Kasumi-1 (cell line): ENCODE measurements at regions not wholly inside any gene's neighbourhood (a gene's known extent, or its start where the extent isn't known, plus 50 kb on each side); places are given as distances from the start of the nearest gene placed in this dataset.
"Not testable (repeated sequence)": the region's sequence is repeated elsewhere in the genome, so short reads cannot be mapped to it uniquely, and the experiment has no call there.

ENCODE experiments used
- DNase-seq, 2 experiments: peaks; one replicate each; lab custom pipeline; 2025; lab: John Stamatoyannopoulos, UW

DNA sequence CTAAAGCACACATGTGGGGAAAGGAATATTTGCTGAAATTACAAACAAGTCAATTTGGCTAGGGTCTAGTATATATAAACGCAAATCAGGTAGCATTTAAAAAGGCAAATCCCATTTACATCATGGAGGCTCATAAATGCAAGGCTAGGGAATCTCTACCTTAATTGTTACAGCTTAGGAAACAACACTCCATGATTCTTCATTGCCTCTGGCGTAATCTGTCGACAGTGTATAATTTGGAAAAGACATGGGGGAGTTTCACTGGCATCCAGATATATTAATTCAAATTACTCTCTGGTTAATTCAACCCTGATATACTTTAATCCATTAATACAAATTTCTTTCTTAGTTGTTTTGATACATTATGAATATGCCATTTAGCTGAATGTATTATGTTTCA lies 1630.2 kb upstream of the FLRT2 start:
- DNase-seq = no peak

DNA sequence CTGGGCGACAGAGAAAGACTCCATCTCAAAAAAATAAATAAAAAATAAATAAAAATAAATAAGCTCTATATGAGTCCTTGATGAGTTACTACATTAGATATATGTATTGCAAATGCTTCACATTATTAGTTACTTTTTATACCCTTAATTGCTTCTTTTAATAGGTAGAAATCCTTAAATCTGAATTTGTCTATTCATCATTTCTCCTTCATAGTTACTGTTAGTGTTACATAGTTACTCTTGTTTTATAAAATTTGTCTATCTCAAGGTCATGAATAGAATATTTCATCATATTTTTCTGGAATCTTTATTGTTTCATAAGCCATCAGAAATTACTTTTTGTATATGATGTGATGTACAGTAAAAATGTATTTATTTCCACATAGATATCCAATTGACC lies 1624.8 kb upstream of the FLRT2 start:
- no peak for DNase-seq

DNA sequence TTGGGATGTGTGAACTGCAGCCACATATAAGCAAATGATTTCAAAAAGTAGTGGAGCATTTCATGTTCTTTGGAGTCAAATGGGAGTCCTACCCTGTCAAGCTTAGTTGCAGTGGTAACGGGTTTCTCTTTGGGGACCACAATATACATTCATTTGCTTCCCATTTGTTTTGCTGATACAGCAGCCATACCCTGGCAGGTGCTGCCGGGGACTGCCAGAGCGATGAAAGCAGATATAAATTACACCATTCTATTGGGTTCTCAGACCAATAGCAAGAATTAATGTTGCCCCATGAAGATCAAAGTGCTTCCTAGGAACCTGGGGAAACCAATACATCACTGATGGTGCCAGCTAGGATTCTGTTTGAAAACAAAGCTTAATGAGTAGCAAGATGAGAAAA lies 1621.5 kb upstream of the FLRT2 start:
- no peak for DNase-seq

DNA sequence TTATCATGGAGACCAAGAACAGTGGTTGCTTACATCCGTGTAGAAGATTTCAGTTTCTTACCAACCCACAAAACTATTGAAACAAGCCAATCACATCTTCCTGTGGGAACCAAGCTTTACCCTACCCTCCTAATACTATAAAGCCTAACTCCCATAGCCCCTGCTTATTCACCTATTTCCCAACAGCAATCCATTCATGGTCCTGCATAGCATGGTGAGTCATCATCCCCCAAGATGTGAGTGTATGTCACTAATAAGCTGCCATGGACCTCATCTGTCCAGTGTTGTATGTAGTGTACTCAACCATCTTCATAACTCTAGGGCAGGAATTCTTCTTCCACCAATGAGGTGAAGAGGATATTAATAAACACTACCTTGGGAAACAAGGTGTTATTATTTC lies 1620.4 kb upstream of the FLRT2 start:
- no peak for DNase-seq

DNA sequence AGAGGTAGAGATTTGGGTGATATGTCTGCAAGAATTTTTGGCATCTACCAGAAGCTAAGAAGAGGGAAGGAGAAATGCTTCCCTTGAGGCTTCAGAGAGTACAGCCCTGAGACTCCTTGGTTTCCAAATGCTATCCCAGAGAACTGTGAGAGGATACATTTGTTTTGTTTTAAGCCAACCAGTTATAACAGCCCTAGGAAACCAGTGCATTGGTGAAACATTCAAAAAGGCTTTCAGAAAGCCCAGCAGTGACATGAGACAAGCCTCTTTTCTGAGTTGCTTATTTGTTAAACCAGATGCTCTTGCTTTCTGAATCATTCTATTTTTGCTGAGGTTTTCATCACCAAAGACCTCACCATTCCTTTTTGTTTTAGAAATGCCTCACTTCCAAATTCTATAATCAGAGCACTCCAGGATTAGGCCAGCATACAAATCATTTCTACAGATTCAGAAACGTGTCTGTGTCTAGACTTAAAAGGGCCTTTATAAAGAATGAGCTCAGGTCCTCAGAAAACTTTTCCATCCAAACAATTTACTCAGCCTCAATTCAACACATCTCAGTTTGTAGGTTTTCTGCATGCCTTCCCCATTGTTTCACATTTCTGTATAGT lies 1617.8 kb upstream of the FLRT2 start:
- DNase-seq = no peak

DNA sequence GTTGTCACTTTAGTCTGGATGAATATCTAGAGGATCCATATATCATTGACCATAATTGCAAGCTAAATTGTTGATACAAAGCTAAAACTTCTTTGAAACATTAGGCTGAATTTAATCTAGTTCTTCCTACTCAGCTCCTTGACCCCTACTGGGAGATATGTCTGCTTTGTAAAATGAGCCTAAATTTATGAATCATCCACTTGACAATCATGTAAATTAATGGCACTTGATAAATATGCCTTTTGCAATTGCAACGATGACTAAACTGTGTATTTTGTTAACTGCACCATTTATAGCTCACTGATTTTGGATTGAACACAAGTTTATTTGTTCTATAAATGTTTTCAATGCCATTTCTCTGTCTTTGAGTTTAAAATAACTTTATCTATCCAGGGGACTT lies 1616.5 kb upstream of the FLRT2 start:
- DNase-seq = no peak

DNA sequence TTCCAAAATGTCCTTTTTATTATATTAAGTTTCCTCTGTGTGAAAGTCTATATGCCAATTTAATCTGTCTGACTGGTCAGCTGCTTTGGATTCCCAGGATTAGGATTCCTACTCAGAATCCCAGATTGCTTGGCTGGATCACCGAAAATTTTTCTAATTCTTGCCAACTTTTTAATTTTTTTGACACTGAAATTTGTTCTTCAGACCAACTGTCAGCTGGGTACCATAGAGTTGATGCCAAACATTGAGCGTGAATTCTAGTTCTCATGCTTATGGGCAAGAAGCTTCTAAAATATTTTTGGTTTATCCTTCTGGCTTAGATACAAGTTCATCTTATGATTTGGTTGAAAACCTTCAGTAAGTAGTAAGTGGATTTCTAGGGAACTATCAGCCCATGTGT lies 1611.4 kb upstream of the FLRT2 start:
- DNase-seq = no peak

DNA sequence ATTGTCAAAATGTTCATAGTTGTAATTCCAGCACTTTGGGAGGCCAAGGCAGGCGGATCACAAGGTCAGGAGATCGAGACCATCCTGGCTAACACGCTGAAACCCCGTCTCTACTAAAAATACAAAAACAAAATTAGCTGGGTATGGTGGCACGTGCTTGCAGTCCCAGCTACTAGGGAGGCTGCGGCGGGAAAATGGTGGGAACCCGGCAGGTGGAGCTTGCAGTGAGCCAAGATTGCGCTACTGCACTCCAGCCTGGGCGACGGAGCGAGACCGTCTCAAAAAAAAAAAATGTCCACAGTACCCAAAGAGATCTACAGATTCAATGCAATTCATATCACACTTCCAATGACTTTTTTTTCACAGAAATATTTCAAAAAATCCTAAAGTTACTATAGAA lies 1610.3 kb upstream of the FLRT2 start:
- DNase-seq = not testable (repeated sequence)

DNA sequence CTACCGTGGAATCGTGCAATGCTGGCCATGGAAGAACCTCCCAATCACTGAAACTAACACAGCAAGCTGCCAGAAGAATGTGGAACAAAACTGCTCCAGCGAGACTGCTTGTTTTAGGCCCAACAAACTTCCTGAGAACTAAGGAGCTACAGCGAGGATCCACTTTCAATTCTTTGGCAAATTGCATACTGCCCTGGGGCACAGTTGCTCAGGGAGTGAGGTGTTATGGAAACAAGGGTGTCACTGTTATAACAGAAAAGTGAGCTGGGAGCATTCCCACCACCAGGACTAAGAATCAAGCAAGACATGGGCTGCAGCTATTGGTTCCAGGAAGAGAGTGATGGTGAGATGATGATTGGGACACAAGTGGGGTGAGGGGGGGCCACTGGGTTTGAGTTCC lies 1606.1 kb upstream of the FLRT2 start:
- no peak for DNase-seq

DNA sequence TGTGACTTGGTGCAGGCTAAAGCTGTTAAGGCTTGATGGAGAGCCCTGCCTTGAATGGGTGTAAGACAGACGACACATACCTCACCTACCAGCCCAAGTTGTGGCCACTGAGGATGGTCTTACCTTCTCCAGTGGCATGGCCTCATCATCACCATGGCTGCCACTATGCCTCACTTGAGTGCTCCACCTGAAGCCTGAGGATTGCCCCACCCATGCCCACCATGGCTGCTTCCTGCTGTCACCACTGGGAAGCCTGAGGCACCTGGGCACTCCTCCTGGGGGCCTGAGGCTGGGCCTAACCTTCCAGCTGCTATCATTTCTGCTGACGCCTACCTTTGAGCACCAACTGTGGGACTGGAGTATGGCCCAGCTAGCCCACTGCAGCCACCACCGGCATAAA lies 1605.7 kb upstream of the FLRT2 start:
- DNase-seq = no peak

DNA sequence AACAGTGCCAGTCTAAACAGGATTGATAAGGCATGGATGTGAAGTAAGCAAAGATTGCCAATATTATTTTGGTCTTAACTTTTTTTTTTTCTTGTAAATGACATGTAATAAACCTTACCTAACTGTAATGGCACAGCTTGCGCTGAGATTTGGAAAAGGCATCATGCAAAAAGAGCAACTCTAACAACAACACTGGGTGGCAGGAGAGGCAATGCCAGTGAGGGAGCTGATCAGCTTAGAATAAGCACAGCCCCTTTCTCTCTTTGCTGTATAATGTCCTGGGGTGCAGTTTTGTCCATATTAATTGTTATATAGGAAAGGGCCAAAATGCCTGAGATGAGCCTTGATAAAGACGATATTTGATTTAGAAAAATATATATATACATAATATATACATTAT lies 1589.7 kb upstream of the FLRT2 start:
- no peak for DNase-seq

DNA sequence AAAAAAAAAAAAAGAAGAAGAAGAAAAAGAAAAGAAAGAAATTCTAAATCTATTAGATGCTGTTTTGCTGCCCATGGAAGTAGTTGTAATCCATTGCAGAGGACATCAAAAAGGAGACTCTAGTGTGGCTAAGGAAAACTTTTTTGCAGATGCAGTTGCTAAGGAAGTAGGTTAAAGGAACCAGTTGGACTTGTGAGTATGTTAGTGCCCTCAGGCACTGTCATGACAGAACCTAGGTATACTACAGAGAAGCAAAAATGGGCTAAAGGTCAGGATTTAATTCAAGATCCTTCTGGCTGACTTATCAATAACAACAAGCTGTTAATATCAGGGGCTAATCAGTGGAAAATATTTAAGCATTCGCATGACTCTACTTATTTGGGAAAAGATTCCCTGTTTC lies 1571.6 kb upstream of the FLRT2 start:
- no peak for DNase-seq

DNA sequence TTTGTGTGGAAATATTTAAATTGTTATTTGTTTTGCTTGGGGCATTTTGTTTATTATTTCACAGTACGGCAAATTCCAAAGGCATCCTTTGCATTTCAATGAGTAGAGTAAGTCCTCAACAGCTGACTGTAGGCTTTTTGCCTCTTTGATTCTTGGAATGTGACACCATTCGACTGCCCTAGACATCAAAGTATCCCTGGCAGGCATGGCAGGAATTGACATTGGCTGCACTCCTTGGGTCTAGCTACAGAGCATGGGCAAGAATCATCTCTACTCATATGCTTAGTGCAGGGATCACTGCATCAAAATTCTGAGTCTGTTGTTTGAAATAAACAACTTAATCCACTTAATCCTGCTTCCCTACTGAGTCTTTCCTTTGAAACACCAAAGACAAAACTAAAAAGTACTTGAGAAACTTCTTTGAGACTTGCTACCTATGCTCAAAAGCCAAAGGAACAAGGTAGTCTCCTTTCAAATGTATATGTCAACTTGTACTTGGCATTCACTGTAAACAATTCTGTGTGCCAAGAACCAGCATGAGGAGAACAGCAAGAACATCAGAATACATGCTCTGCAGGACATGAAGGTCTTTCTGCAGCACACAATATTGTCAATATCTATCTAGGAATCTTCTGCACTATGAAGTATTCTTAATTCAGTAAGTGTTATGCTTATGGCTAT lies 1569.0 kb upstream of the FLRT2 start:
- DNase-seq = no peak

DNA sequence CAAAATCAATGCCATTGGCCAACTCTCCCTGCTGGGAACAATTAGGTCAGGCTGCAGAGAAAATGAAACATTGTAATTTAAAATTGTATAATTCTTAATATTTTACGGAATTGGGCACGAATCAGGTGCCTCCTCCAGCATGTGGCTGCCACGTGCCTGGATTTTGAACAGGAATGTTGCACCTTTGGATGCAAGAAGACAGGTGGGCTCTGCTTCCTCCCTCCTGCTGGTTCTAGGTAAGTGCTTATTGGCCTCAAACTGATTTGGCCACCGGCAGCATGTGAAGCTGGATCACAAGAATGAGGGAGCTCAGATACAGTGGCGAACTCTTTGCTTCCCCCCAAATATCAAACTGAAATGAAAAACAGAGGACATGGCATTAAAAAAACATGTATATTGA lies 1559.9 kb upstream of the FLRT2 start:
- no peak for DNase-seq

DNA sequence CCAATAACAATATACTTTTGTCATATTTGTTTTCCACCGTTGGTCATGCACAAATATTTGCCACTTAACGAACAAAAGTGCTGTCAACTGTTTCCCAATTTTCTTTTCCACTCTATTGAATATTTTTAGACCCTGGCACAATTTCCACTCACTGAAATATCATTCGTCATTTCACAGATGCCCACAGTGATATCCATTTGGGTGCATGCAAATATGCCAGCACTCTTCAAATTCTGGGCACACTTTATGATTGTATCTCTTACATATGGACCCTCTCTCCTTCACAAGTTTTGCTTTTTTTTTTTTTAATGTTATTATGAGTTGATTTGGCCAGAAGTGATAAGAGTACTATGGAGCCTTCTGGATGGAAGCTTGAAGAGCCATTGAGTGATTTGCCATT lies 1557.3 kb upstream of the FLRT2 start:
- no peak for DNase-seq

DNA sequence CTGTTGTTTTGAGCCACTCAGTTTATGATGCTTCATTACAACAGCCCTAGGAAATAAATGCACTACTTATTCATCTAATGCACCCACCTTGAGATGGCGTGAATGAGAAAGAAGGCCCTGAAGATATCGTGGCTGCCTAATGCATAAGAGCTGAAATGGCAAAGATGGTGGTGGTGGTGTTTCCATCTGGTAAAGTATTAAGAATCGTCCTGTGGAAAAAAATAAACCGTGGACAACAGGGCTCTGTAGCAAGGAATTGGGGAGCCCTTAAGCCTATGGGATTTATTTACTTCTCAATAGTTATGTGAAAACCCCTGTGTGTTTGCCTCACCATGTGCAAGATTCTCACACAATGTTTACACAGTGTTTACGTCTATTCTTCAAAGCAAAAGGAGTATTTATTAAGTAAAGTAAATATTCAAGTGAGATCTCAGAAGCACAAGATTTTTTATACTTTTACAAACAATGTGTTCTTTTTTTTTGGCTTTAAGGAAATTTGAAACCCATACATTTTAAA lies 1555.2 kb upstream of the FLRT2 start:
- DNase-seq = no peak

DNA sequence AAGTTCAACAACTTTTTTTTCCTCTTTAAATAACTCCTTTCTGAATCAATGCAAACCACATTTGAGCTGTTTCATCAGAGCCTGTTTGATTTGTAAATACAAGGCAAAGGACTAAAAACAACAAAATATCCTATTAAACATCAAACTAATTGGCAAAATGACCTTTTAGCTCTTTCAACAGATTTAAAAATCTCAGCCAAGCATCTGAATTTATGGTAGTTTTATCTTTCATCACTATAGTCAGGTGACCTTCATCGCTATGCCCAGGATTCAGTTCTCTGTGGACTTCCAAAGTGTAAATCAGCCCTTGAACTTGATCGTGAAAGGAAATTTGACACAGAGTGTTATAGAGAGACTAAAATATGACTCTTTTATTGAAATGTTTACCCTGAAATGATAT lies 1554.5 kb upstream of the FLRT2 start:
- no peak for DNase-seq

DNA sequence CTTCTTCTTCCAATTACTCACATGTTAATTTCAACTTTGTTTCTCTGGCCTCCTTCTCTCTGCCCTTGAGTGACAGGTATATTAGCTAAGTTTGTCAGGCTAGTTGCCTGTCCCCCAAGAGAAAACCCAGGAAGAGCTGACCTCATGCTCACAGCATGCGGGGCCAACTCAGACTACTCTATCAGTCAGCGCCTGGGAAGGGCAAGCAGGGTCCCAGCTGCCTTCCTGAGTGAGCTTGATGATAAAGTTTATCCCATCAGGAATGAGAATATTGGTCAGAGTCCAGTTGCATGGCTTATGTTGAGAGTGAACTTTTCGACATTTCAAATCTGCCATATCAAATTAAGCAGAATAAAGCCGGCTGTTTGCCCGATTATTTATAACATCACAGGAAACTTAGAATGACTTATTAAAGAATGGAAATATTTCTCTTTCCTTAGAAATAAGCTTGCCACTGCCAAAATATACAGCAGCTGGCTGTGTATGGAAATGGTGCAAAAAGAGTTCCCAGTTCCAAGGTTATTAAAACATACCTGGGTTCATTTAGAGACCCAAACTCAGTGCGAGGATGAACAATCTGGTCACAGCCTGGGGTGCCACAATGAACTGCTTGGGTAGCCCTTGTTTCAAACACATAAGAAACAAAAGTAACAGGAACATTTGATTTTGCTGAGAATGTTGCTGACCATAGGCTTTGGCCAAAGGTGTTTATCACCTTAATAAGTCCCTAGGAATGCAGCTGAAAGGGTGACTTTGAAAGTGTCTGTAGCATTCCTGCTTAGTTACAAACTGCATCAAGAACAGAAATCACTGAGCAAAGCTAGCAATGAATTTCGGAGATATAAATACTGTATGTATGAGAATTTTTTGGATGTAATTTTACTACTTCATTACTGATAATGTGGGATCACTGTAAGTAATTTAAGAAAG lies 1553.8 kb upstream of the FLRT2 start:
- no peak for DNase-seq

DNA sequence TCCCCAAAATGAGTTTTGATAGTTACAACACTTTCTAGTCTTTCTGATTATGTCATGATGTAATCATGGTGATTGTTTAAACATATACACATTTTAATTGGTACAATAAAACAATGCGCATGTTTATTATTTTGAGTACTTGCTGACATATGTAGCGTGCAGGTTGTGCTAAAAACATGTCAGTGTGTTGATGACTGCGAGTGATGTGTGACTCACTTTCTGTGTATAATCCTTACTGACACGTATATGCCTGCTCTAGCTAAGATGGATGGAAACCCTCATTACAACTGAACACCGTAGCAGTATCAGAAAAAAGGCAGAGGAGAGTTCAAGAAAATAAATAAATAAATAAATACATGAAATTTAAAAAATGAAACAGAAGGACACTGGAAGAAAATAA lies 1552.4 kb upstream of the FLRT2 start:
- no peak for DNase-seq

DNA sequence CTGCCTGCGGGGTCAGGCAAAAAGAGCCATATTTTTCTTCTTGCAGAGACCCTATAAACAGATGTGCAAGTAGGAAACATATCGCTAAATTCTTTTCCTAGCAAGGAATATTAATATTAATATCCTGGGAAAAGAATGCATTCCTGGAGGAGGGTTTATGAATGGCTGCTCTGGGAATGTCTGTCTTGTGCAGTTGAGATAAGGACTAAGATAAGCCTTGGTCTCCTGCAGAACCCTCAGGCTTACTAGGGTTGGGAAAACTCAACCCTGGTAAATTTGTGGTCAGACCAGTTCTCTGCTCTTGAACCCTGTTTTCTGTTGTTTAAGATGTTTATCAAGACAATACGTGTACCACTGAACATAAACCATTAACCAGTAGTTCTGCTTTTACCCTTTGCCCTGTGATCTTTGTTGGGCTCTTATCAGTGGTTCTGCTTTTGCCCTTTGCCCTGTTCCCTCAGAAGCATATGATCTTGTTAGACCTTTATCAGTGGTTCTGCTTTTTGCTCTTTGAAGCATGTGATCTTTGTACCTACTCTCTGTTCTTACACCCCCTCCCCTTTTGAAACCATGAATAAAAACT lies 1548.2 kb upstream of the FLRT2 start:
- not testable (repeated sequence) for DNase-seq

DNA sequence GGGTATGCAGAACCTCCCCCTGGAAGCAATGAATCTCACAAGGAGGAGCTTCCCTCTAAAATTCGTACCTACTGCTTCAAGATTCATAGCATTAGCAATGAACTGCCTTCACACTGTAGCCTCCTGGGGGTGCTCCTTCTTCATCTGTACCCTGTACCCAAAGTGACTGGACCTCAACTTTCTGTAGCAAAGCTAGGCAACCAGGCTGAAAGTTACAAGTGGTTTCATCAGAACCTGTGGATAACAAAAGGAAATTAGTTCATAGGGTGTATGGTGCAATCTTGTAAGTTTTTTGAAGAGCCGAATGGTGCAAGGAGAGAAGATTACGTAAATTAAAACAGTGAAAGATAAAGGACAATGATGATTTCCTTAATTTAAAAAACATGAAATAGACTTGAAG lies 1541.7 kb upstream of the FLRT2 start:
- no peak for DNase-seq

DNA sequence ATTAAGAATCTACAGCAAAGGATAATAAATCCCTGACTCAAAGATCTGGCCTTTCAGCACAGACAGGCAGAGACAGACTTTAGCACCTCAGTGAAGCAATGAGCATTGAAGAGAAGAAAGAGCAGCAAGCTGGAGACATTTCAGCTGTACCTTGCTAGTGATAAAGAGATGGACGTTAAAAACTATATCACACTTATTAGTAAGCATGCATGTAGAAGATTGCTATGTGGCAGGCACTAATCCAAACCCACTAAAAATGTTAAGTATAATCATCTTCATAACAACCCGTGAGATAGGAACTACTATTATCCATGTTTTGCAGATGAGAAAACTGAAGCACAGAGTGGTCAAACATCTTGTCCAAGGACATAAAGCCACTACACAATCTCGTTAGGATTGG lies 1538.3 kb upstream of the FLRT2 start:
- DNase-seq = no peak

DNA sequence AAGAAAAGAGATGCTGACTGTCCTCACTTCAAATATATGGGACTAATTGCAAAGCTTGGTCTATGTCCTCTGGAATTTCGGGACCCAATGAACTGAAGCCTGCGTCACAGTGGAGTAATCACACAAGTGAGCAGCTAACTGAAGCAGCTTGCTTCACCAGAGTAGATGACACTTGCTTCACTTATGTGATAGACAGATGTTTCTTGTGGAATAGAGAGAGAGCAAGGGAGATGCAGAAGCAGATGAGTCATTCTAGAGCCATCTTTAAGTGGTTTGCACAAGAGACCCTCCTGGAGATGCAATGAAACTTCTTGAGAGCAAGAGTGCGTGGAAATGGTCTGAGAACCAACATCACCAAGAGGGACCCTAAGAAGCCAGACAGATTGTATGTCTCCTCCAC lies 1537.1 kb upstream of the FLRT2 start:
- no peak for DNase-seq
